ENCODE measurements at regions not wholly inside any gene's neighbourhood (a gene's known extent, or its start where the extent isn't known, plus 50 kb on each side); places are given as distances from the start of the nearest gene placed in this dataset.

- DNase-seq (no peak), ATAC-seq (no peak)
- H3K4me1 ChIP-seq: no peaks in the 10 kb centered on the region
- H3K4me3 ChIP-seq: no peak overlapping the region
- no peaks in the 10 kb centered on the region for H3K36me3 ChIP-seq (ENCODE audit: insufficient read depth in 1 of 2, low read depth in 1 of 2)
- no peak for TF ChIP-seq CTCF (IDR thresholded peaks at IDR 0.05)
- H3K27me3 ChIP-seq (ENCODE audit: insufficient read depth in 3 of 3, low read length in 2 of 3): no peaks in the 10 kb centered on the region
- no peak overlapping the region for H3K27ac ChIP-seq
- WGBS, 3 donors: 78 to 83% (median 79%) methylated on average over 6 of the region's 6 CpGs
- intact Hi-C loops (cut with DNase I): no loop called here
- no peaks in the 10 kb centered on the region for H3K9me3 ChIP-seq
These were observed 172.8 kb upstream of the NAV2 start for GRCh38 chr11:19539861-19540260.

GRCh38 chr11:19537803-19538453 lies 174.7 kb upstream of the NAV2 start:
- H3K27ac ChIP-seq: no peak overlapping the region
- intact Hi-C loops (cut with DNase I): no loop called here
- H3K4me1 ChIP-seq: no peaks in the 10 kb centered on the region
- WGBS, 3 donors: 80 to 95% (median 90%) methylated on average over 3 of the region's 3 CpGs
- no peak for DNase-seq
- H3K27me3 ChIP-seq (ENCODE audit: insufficient read depth in 3 of 3, low read length in 2 of 3): no peaks in the 10 kb centered on the region
- H3K36me3 ChIP-seq (ENCODE audit: insufficient read depth in 1 of 2, low read depth in 1 of 2): no peaks in the 10 kb centered on the region
- TF ChIP-seq CTCF (IDR thresholded peaks at IDR 0.05): no peak
- no peak overlapping the region for H3K4me3 ChIP-seq
- H3K9me3 ChIP-seq: no peaks in the 10 kb centered on the region
- no peak for ATAC-seq

- H3K27ac ChIP-seq: no peak overlapping the region
- intact Hi-C loops (cut with DNase I): no loop called here
- WGBS, 3 donors: 36 to 53% (median 43%) methylated on average over 4 of the region's 4 CpGs
These were observed 176.5 kb upstream of the NAV2 start for GRCh38 chr11:19536131-19536530.

GRCh38 chr11:19530505-19530904 lies 182.1 kb upstream of the NAV2 start:
- no peak for TF ChIP-seq CTCF (IDR thresholded peaks at IDR 0.05)
- Histone ChIP-seq H3K36me3 (ENCODE audit: insufficient read depth in 1 of 2, low read depth in 1 of 2) (no peaks in the 10 kb centered on the region), H3K27me3 (ENCODE audit: insufficient read depth in 3 of 3, low read length in 2 of 3) (no peaks in the 10 kb centered on the region), H3K4me3 (no peak overlapping the region), H3K27ac (no peak overlapping the region), H3K9me3 (no peaks in the 10 kb centered on the region), H3K4me1 (no peaks in the 10 kb centered on the region)
- intact Hi-C loops (cut with DNase I): no loop called here
- no peak for DNase-seq
- no peak for ATAC-seq
- WGBS, 3 donors: 35 to 50% (median 37%) methylated on average over 7 of the region's 7 CpGs

More at GRCh38 chr11:19536131-19536530, 176.5 kb upstream of the NAV2 start:
- H3K9me3 ChIP-seq: no peaks in the 10 kb centered on the region
- no peaks in the 10 kb centered on the region for H3K27me3 ChIP-seq (ENCODE audit: insufficient read depth in 3 of 3, low read length in 2 of 3)
- no peaks in the 10 kb centered on the region for H3K36me3 ChIP-seq (ENCODE audit: insufficient read depth in 1 of 2, low read depth in 1 of 2)
- ATAC-seq: no peak
- no peak overlapping the region for H3K4me3 ChIP-seq
- TF ChIP-seq CTCF (IDR thresholded peaks at IDR 0.05): no peak
- H3K4me1 ChIP-seq: no peaks in the 10 kb centered on the region
- no peak for DNase-seq

GRCh38 chr11:19526119-19526518 lies 186.5 kb upstream of the NAV2 start:
- H3K9me3 ChIP-seq: no peaks in the 10 kb centered on the region
- H3K36me3 ChIP-seq (ENCODE audit: insufficient read depth in 1 of 2, low read depth in 1 of 2): no peaks in the 10 kb centered on the region
- WGBS, 3 donors: 87 to 94% (median 92%) methylated on average over 2 of the region's 2 CpGs
- intact Hi-C loops (cut with DNase I): no loop called here
- ATAC-seq (no peak), DNase-seq (no peak)
- no peak overlapping the region for H3K4me3 ChIP-seq
- no peaks in the 10 kb centered on the region for H3K4me1 ChIP-seq
- no peaks in the 10 kb centered on the region for H3K27me3 ChIP-seq (ENCODE audit: insufficient read depth in 3 of 3, low read length in 2 of 3)
- no peak overlapping the region for H3K27ac ChIP-seq
- TF ChIP-seq CTCF (IDR thresholded peaks at IDR 0.05): no peak
